Urinary bladder (tissue), 3 donors: ENCODE measurements at regions not wholly inside any gene's neighbourhood (a gene's known extent, or its start where the extent isn't known, plus 50 kb on each side); places are given as distances from the start of the nearest gene placed in this dataset.
"Not testable (repeated sequence)": the region's sequence is repeated elsewhere in the genome, so short reads cannot be mapped to it uniquely, and the experiment has no call there.

Experiments used
- DNase-seq: peaks from one replicate; pipeline ENCODE4 v3.0.0-alpha.2; 2015; ENCODE audit errors: extremely low spot score
- H3K27ac ChIP-seq: one replicate; pipeline ENCODE4 v1.5.1; 2013; ENCODE audit warnings: low read depth, mild to moderate bottlenecking, moderate library complexity
- H3K36me3 ChIP-seq: one replicate; pipeline ENCODE4 v1.6.1; 2013; ENCODE audit warnings: mild to moderate bottlenecking, moderate library complexity; ENCODE audit not compliant: insufficient read depth
- H3K4me1 ChIP-seq: one replicate; pipeline ENCODE4 v1.6.1; 2013; ENCODE audit warnings: mild to moderate bottlenecking, moderate library complexity; ENCODE audit not compliant: insufficient read depth
- H3K4me3 ChIP-seq: one replicate; pipeline ENCODE4 v1.5.1; 2013; ENCODE audit warnings: low read depth, low read length
- WGBS: extraction: QIAGEN DNeasy Blood & Tissue Kit; methylation state at CpG from one replicate; pipeline ENCODE4 v1.1.7; 2013; 5-methylcytosine and 5-hydroxymethylcytosine counted together
- donor health status: healthy with polysubstance abuse.
- donor health status: healthy.

- DNase-seq, result no peak
- Histone ChIP-seq H3K4me1 (no peaks in the 10 kb centered on the region), H3K27ac (no peak overlapping the region), H3K36me3 (no peaks in the 10 kb centered on the region), H3K4me3 (no peak overlapping the region)
- 21% methylated on average over 1 of the region's 1 CpG for WGBS
Observed at GRCh38 chr6:99813565-99813964, 180.5 kb downstream of the MCHR2 start.

- H3K4me1 ChIP-seq, result no peaks in the 10 kb centered on the region
- H3K4me3 ChIP-seq, result no peak overlapping the region
- 65% methylated on average over 6 of the region's 6 CpGs for WGBS
- no peak overlapping the region for H3K27ac ChIP-seq
- H3K36me3 ChIP-seq, result no peaks in the 10 kb centered on the region
- DNase-seq, result no peak
Observed at GRCh38 chr6:99814230-99814928, 179.6 kb downstream of the MCHR2 start.

GRCh38 chr6:99816795-99817194 lies 177.2 kb downstream of the MCHR2 start:
- H3K27ac ChIP-seq, result no peak overlapping the region
- 81% methylated on average over 5 of the region's 5 CpGs for WGBS
- H3K4me1 ChIP-seq, result no peaks in the 10 kb centered on the region
- no peak for DNase-seq
- H3K4me3 ChIP-seq, result no peak overlapping the region
- no peaks in the 10 kb centered on the region for H3K36me3 ChIP-seq

- Histone ChIP-seq H3K4me1 (no peaks in the 10 kb centered on the region), H3K4me3 (no peak overlapping the region), H3K27ac (no peak overlapping the region), H3K36me3 (no peaks in the 10 kb centered on the region)
- WGBS, result 80% methylated on average over 2 of the region's 2 CpGs
- DNase-seq, result no peak
Observed at GRCh38 chr6:99818161-99818560, 175.9 kb downstream of the MCHR2 start.

- no peak for DNase-seq
- no peaks in the 10 kb centered on the region for H3K36me3 ChIP-seq
- 80% methylated on average over 5 of the region's 5 CpGs for WGBS
- no peak overlapping the region for H3K4me3 ChIP-seq
- H3K27ac ChIP-seq, result no peak overlapping the region
- H3K4me1 ChIP-seq, result no peaks in the 10 kb centered on the region
Observed at GRCh38 chr6:99819853-99820252, 174.2 kb downstream of the MCHR2 start.

GRCh38 chr6:99821164-99821563 lies 172.9 kb downstream of the MCHR2 start:
- 77% methylated on average over 6 of the region's 6 CpGs for WGBS
- H3K4me3 ChIP-seq, result no peak overlapping the region

DNA sequence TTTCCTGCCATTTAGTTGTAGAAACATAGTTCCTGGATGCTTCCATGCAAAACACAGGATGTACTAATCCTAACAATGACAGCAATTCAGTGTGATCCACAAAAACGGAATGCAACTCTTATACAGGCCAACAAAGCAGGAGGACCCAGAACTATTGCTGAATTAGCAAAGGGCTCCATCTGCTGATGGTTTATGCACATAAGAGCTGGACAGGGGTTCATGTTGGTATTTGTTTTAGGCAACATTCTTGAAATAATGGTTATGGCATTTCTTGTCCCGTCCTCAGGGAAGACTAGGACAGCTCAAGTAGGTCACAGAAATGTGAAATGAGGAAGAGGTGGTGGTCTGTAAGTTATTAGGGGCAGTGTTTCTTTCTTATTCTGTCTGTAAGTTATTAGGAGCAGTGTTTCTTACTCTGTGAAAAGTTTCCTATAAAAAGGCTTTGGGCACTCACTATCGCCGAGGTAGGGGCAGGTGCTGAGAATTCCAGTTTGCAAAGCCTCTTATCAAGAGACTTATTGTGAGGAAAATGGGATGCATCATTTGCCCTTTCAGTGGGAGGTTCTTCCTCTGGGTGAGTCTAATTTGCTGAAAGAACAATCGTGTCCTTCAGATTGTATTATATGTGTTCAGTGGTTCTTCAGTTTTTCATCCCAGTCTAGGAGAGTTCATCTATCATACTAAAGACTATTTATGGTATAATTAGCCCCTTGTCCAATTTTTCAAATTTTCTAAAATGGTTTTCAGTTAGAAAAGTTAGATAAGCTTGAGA lies 171.1 kb downstream of the MCHR2 start:
- peak; percentile 10 for DNase-seq
- Histone ChIP-seq H3K4me1 (no peaks in the 10 kb centered on the region), H3K27ac (no peak overlapping the region), H3K36me3 (no peaks in the 10 kb centered on the region), H3K4me3 (no peak overlapping the region)
- 41% methylated on average over 5 of the region's 5 CpGs for WGBS

More at GRCh38 chr6:99821164-99821563, 172.9 kb downstream of the MCHR2 start:
- DNase-seq, result no peak
- Histone ChIP-seq H3K27ac (no peak overlapping the region), H3K4me1 (no peaks in the 10 kb centered on the region), H3K36me3 (no peaks in the 10 kb centered on the region)

DNA sequence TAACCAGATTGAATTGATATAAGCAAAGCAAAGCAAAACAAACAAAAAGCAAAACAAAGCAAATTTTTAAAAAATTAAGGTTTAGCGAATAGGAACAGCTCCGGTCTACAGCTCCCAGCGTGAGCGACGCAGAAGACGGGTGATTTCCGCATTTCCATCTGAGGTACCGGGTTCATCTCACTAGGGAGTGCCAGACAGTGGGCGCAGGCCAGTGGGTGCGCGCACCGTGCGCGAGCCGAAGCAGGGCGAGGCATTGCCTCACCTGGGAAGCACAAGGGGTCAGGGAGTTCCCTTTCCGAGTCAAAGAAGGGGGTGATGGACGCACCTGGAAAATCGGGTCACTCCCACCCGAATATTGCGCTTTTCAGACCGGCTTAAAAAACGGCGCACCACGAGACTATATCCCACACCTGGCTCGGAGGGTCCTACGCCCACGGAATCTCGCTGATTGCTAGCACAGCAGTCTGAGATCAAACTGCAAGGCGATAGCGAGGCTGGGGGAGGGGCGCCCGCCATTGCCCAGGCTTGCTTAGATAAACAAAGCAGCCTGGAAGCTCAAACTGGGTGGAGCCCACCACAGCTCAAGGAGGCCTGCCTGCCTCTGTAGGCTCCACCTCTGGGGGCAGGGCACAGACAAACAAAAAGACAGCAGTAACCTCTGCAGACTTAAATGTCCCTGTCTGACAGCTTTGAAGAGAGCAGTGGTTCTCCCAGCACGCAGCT lies 170.3 kb downstream of the MCHR2 start:
- H3K4me3 ChIP-seq, H3K27ac ChIP-seq, H3K36me3 ChIP-seq, H3K4me1 ChIP-seq, DNase-seq: not testable (repeated sequence)
- WGBS, result 40% methylated on average over 8 of the region's 34 CpGs

DNA sequence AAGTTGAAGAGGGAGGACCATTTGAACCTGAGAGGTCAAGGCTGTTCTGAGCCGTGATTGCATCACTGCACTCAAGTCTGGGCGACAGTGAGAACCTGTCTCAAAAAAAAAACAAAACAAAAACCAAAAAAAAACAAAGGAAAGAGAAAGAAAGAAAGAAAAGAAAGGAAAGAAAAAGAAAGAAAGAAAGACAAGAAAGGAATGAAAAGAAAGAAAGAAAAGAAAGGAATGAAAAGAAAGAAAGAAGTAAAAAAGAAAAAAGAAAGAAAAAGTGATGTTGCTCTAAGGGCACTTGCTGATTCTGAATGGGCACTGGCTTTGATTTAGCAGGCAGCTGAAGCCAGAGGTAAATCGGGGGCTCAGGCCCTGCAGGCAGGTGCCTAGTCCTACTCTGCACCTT lies 161.0 kb downstream of the MCHR2 start:
- no peak for DNase-seq
- no peak overlapping the region for H3K4me3 ChIP-seq
- H3K36me3 ChIP-seq, result no peaks in the 10 kb centered on the region
- H3K4me1 ChIP-seq, result no peaks in the 10 kb centered on the region
- H3K27ac ChIP-seq, result no peak overlapping the region
- WGBS, result 81% methylated on average over 3 of the region's 3 CpGs

- no peaks in the 10 kb centered on the region for H3K4me1 ChIP-seq
- no peak overlapping the region for H3K4me3 ChIP-seq
- WGBS, result 80% methylated on average over 3 of the region's 3 CpGs
- DNase-seq, result no peak
- H3K27ac ChIP-seq, result no peak overlapping the region
- H3K36me3 ChIP-seq, result no peaks in the 10 kb centered on the region
Observed at GRCh38 chr6:99836471-99836870, 157.6 kb downstream of the MCHR2 start.

GRCh38 chr6:99838607-99839006 lies 155.4 kb downstream of the MCHR2 start:
- no peak overlapping the region for H3K4me3 ChIP-seq
- no peak for DNase-seq
- WGBS, result 76% methylated on average over 2 of the region's 2 CpGs

GRCh38 chr6:99841297-99841696 lies 152.7 kb downstream of the MCHR2 start:
- 36% methylated on average over 1 of the region's 1 CpG for WGBS
- Histone ChIP-seq H3K27ac (no peak overlapping the region), H3K4me3 (no peak overlapping the region), H3K36me3 (no peaks in the 10 kb centered on the region), H3K4me1 (no peaks in the 10 kb centered on the region)
- no peak for DNase-seq

More at GRCh38 chr6:99838607-99839006, 155.4 kb downstream of the MCHR2 start:
- H3K4me1 ChIP-seq, result no peaks in the 10 kb centered on the region
- H3K27ac ChIP-seq, result no peak overlapping the region
- H3K36me3 ChIP-seq, result no peaks in the 10 kb centered on the region

- WGBS, result 67% methylated on average over 2 of the region's 2 CpGs
- DNase-seq, result no peak
- no peaks in the 10 kb centered on the region for H3K36me3 ChIP-seq
- no peak overlapping the region for H3K4me3 ChIP-seq
- H3K27ac ChIP-seq, result no peak overlapping the region
- H3K4me1 ChIP-seq, result no peaks in the 10 kb centered on the region
Observed at GRCh38 chr6:99846006-99846405, 148.0 kb downstream of the MCHR2 start.

DNA sequence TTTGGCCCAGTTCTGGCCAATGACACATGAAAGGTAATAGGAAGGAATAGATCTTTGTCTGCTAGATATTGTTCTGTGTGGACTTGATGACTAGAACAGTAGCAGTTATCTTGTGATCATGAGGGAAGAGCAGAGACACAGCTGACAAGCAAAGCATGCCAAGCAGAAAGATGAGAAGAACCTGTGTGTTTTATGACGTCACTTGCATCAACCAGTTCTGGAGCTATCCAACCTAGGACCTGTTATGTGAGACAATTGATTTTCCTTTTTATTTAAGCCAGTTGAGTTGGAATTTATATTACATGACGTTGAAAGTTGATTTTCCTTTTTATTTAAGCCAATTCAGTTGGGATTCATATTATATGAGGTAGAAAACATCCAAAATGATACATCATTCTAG lies 143.2 kb downstream of the MCHR2 start:
- 62% methylated on average over 2 of the region's 2 CpGs for WGBS
- no peak overlapping the region for H3K27ac ChIP-seq
- DNase-seq, result no peak
- no peaks in the 10 kb centered on the region for H3K36me3 ChIP-seq
- H3K4me1 ChIP-seq, result no peaks in the 10 kb centered on the region
- H3K4me3 ChIP-seq, result no peak overlapping the region
